Panc1 (cell line): ENCODE measurements at regions not wholly inside any gene's neighbourhood (a gene's known extent, or its start where the extent isn't known, plus 50 kb on each side); places are given as distances from the start of the nearest gene placed in this dataset.

Experiments
- ATAC-seq: fragments of 200-7000 bp; cut with Tn5 transposase; 2 replicates; pipeline ENCODE4 v1.9.1; 2020; ENCODE audit warnings: mild to moderate bottlenecking, moderate library complexity
- BruUV-seq: library from RNA; stranded (reverse); fragments of 400-500 nt; replicated peaks from 2 replicates; lab custom pipeline; 2021; lab: Mats Ljungman, UMichigan
- CTCF ChIA-PET: fragments of 300-600 bp; sonication (Branson Sonifier 250); formaldehyde crosslinking; loops from one replicate; lab custom pipeline; 2022; ENCODE audit warnings: antibody characterized with exemption; lab: Charles Lee
- POLR2A ChIA-PET: fragments of 300-600 bp; sonication (Branson Sonifier 250); formaldehyde crosslinking; loops from one replicate; lab custom pipeline; 2022; ENCODE audit warnings: antibody characterized with exemption; lab: Charles Lee
- DNase-seq: peaks from one replicate; pipeline ENCODE4 v3.0.0-alpha.2; 2010; ENCODE audit warnings: low read depth, low spot score
- H3K27ac ChIP-seq: 2 replicates; pipeline ENCODE4 v1.5.1; 2011; ENCODE audit warnings: mild to moderate bottlenecking, low read length, inconsistent platforms
- H3K27me3 ChIP-seq: fragments of 200-500 bp; sonication (Bioruptor generic); 2 replicates; pipeline ENCODE4 v1.6.0; 2014; ENCODE audit warnings: low read length, inconsistent platforms; ENCODE audit not compliant: control insufficient read depth, insufficient read depth
- H3K36me3 ChIP-seq: fragments of 200-500 bp; sonication (Bioruptor generic); 2 replicates; pipeline ENCODE4 v1.5.1; 2014; ENCODE audit warnings: inconsistent platforms, mild to moderate bottlenecking, low read length, moderate library complexity; ENCODE audit not compliant: control insufficient read depth, insufficient read depth
- H3K4me1 ChIP-seq: 2 replicates; pipeline ENCODE4 v1.5.1; 2011; ENCODE audit warnings: inconsistent platforms, mild to moderate bottlenecking, low read length, moderate library complexity; ENCODE audit not compliant: control insufficient read depth, insufficient read depth
- H3K4me3 ChIP-seq, 2 experiments: 2 replicates each; pipeline ENCODE4 v1.5.1; 2011 to 2012; ENCODE audit warnings: low read depth in 2 of 2, low read length in 2 of 2, mild to moderate bottlenecking in 2 of 2, inconsistent platforms in 1 of 2, moderate library complexity in 1 of 2
- H3K9me3 ChIP-seq: fragments of 200-500 bp; sonication (Bioruptor generic); 2 replicates; pipeline ENCODE4 v1.5.1; 2014; ENCODE audit warnings: low read depth, mild to moderate bottlenecking, inconsistent platforms, low read length, moderate library complexity; ENCODE audit not compliant: control insufficient read depth, insufficient read depth
- CTCF ChIP-seq: fragments of 450-650 bp; IDR thresholded peaks from 2 replicates; pipeline ENCODE4 v1.5.1; 2017; ENCODE audit warnings: mild to moderate bottlenecking
- POLR2AphosphoS5 ChIP-seq: IDR thresholded peaks from 2 replicates; pipeline ENCODE4 v1.6.1; 2012; ENCODE audit warnings: mild to moderate bottlenecking, low read depth, low read length, moderate library complexity
- REST ChIP-seq, 2 experiments: IDR thresholded peaks; 2 replicates each; pipeline ENCODE4 v1.6.1; 2011 to 2012; ENCODE audit warnings: low read depth in 2 of 2, control low read depth in 1 of 2, low read length in 1 of 2, mild to moderate bottlenecking in 1 of 2, moderate library complexity in 1 of 2; ENCODE audit not compliant: insufficient read depth in 1 of 2
- SIN3A ChIP-seq: IDR thresholded peaks from 2 replicates; pipeline ENCODE4 v1.6.1; 2012; ENCODE audit warnings: low read depth, mild to moderate bottlenecking, low read length, moderate library complexity, borderline replicate concordance; ENCODE audit not compliant: insufficient read depth
- TCF7L2 ChIP-seq: IDR thresholded peaks from 2 replicates; pipeline ENCODE4 v1.6.1; 2011; ENCODE audit warnings: mild to moderate bottlenecking, low read depth, low read length, inconsistent platforms
- in situ Hi-C: cut with HindIII; loops from 2 replicates; pipeline ENCODE4 v1.10.0; 2016; ENCODE audit warnings: low sequenced_read_pairs, low pct_unique_long_range_greater_than_20kb
- intact Hi-C: fragments of 100-400 bp; cut with micrococcal nuclease; formaldehyde crosslinking; loops from one replicate; pipeline ENCODE4 v1.10.0; 2022; ENCODE audit not compliant: unreplicated experiment

GRCh38 chr4:17188125-17188524, 289.7 kb upstream of the LDB2 start:
- POLR2A ChIA-PET = no interaction called here
- in situ Hi-C loops = no loop called here
- Histone ChIP-seq H3K4me1 (no peaks in the 10 kb centered on the region), H3K27ac (no peak overlapping the region), H3K9me3 (no peaks in the 10 kb centered on the region), H3K4me3 (no peak overlapping the region), H3K36me3 (no peaks in the 10 kb centered on the region), H3K27me3 (no peaks in the 10 kb centered on the region)
- intact Hi-C loops = no loop called here
- TF ChIP-seq SIN3A = no peak
- no peak for TF ChIP-seq POLR2AphosphoS5
- no peak for TF ChIP-seq CTCF
- no peak for TF ChIP-seq TCF7L2
- no peak for TF ChIP-seq REST (IDR thresholded peaks at IDR 0.05; ENCODE audit: insufficient read depth in 1 of 2, low read depth in 2 of 2, low read length in 1 of 2)
- DNase-seq (no peak), ATAC-seq (no peak)
- BruUV-seq = no TSS peak
- CTCF ChIA-PET = no interaction called here

GRCh38 chr4:17187003-17187402, 288.6 kb upstream of the LDB2 start:
- DNase-seq (no peak), ATAC-seq (no peak)
- Histone ChIP-seq H3K27ac (no peak overlapping the region), H3K4me3 (no peak overlapping the region), H3K36me3 (no peaks in the 10 kb centered on the region), H3K27me3 (no peaks in the 10 kb centered on the region), H3K9me3 (no peaks in the 10 kb centered on the region), H3K4me1 (no peaks in the 10 kb centered on the region)
- BruUV-seq = no TSS peak
- no peak for TF ChIP-seq POLR2AphosphoS5
- no peak for TF ChIP-seq SIN3A
- TF ChIP-seq REST (IDR thresholded peaks at IDR 0.05; ENCODE audit: insufficient read depth in 1 of 2, low read depth in 2 of 2, low read length in 1 of 2) = no peak
- no peak for TF ChIP-seq TCF7L2
- TF ChIP-seq CTCF = no peak
- CTCF ChIA-PET = no interaction called here
- in situ Hi-C loops (no loop called here), intact Hi-C loops (no loop called here)
- POLR2A ChIA-PET = no interaction called here
